ENCODE measurements at regions not wholly inside any gene's neighbourhood (a gene's known extent, or its start where the extent isn't known, plus 50 kb on each side); places are given as distances from the start of the nearest gene placed in this dataset.

DNA sequence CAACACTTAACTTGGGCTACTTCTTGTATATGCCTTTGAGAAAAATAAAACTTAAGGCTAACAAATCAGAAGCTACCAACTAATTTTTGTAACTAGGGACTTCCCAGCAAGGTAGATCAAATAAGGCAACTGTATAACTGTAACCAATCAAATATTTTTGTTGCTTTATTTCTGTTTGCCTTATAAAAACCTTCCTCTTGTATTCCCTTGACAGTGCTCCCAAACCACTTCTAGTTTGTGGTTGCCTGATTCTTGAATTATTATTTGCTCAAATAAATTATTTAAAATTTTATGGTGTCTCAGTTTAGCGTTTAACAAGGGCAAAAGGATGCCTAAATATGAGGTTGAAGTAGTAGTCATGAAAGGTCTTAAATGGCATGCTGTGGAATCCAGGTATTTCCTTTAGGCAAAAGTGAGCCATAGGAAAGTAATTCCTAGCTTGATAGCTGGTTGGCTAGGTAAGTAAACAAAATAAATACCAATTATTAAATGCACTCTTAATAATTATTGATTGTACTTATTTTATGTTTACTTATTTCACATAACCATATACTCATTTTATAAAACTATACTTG is 632.6 kb downstream of the RPL10L start:
- TF ChIP-seq CTCF (conservative IDR thresholded peaks at IDR 0.05; ENCODE audit: low read depth, low read length) (no peak), EZH2 (IDR thresholded peaks at IDR 0.05; ENCODE audit: borderline replicate concordance, low read depth, low read length, poor library complexity, severe bottlenecking) (no peak)

All from A673 (cell line).